IPS-18a (cell line): ENCODE measurements at regions not wholly inside any gene's neighbourhood (a gene's known extent, or its start where the extent isn't known, plus 50 kb on each side); places are given as distances from the start of the nearest gene placed in this dataset.

Source experiments
- H3K27ac ChIP-seq: one replicate; pipeline ENCODE4 v1.5.1; 2013; ENCODE audit warnings: low read length
- H3K27me3 ChIP-seq: one replicate; pipeline ENCODE4 v1.6.1; 2013; ENCODE audit warnings: mild to moderate bottlenecking, low read length; ENCODE audit not compliant: control insufficient read depth, insufficient read depth
- H3K36me3 ChIP-seq: one replicate; pipeline ENCODE4 v1.6.1; 2013; ENCODE audit warnings: low read depth, low read length; ENCODE audit not compliant: control insufficient read depth
- H3K4me1 ChIP-seq: one replicate; pipeline ENCODE4 v1.6.1; 2013; ENCODE audit warnings: low read depth, low read length; ENCODE audit not compliant: control insufficient read depth
- H3K4me3 ChIP-seq: one replicate; pipeline ENCODE4 v1.5.1; 2013; ENCODE audit warnings: low read length
- H3K9ac ChIP-seq: one replicate; pipeline ENCODE4 v1.6.1; 2013; ENCODE audit warnings: mild to moderate bottlenecking, low read length, moderate library complexity
- H3K9me3 ChIP-seq: one replicate; pipeline ENCODE4 v1.6.1; 2013; ENCODE audit warnings: low read depth, low read length; ENCODE audit not compliant: control insufficient read depth

- no peaks in the 10 kb centered on the region for H3K9me3 ChIP-seq
- H3K4me1 ChIP-seq = no peaks in the 10 kb centered on the region
- H3K27me3 ChIP-seq = no peaks in the 10 kb centered on the region
- no peaks in the 10 kb centered on the region for H3K36me3 ChIP-seq
- no peak overlapping the region for H3K27ac ChIP-seq
- H3K4me3 ChIP-seq = no peak overlapping the region
- H3K9ac ChIP-seq = no peak overlapping the region
Observed at GRCh38 chr6:95784019-95784418, 206.7 kb downstream of the MANEA start.

- H3K9ac ChIP-seq = no peak overlapping the region
- no peaks in the 10 kb centered on the region for H3K4me1 ChIP-seq
- no peaks in the 10 kb centered on the region for H3K9me3 ChIP-seq
- H3K4me3 ChIP-seq = no peak overlapping the region
- H3K36me3 ChIP-seq = no peaks in the 10 kb centered on the region
- H3K27me3 ChIP-seq = no peaks in the 10 kb centered on the region
- no peak overlapping the region for H3K27ac ChIP-seq
Observed at GRCh38 chr6:95784869-95785268, 207.5 kb downstream of the MANEA start.

- no peak overlapping the region for H3K27ac ChIP-seq
- no peak overlapping the region for H3K9ac ChIP-seq
- H3K9me3 ChIP-seq = no peaks in the 10 kb centered on the region
- H3K36me3 ChIP-seq = no peaks in the 10 kb centered on the region
- H3K4me3 ChIP-seq = no peak overlapping the region
- no peaks in the 10 kb centered on the region for H3K27me3 ChIP-seq
- H3K4me1 ChIP-seq = no peaks in the 10 kb centered on the region
Observed at GRCh38 chr6:95785785-95786184, 208.4 kb downstream of the MANEA start.

DNA sequence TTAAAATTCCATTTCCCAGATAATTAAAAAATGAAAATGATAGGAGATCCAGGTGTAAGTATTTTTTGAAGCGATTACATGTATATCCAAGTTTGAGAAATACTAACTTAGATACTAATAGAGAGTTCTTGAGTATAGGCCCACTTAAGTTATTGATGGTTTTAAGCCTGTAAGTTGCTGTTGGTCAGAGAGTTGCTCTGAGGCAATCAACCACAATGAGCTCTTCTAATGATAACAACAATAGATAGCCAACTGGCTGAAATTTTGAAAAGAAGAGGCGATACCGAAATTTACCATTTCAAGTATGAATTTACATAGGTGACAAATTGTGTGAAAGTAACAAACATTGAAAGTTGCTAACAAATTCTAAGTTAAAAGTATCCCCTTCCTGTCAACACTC lies 209.5 kb downstream of the MANEA start:
- no peaks in the 10 kb centered on the region for H3K9me3 ChIP-seq
- no peaks in the 10 kb centered on the region for H3K36me3 ChIP-seq
- H3K27me3 ChIP-seq = no peaks in the 10 kb centered on the region
- no peaks in the 10 kb centered on the region for H3K4me1 ChIP-seq
- no peak overlapping the region for H3K9ac ChIP-seq
- no peak overlapping the region for H3K4me3 ChIP-seq
- no peak overlapping the region for H3K27ac ChIP-seq

GRCh38 chr6:95790787-95791186 lies 213.5 kb downstream of the MANEA start:
- H3K9me3 ChIP-seq = no peaks in the 10 kb centered on the region
- no peaks in the 10 kb centered on the region for H3K4me1 ChIP-seq
- H3K27ac ChIP-seq = no peak overlapping the region

DNA sequence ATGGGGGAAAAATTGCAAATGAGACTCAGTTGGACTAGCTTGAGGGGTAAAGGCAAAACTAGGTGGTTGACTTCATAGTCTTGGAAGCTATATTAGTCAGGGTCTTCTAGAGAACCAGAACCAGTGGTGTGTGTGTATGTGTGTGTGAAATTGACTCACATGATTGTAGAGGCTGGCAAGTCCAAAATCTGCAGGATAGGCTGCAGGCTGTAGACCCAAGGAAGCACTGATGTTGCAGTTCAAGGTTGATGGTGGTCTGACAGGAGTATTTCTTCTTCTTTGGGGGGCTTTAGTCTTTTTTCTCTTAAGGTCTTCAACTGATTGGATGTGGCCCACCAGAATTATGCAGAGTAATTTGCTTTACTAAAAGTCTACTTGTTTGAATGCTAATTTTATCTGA lies 217.4 kb downstream of the MANEA start:
- Histone ChIP-seq H3K36me3 (no peaks in the 10 kb centered on the region), H3K27me3 (peaks cover 28% of the 10 kb centered on the region), H3K9me3 (no peaks in the 10 kb centered on the region), H3K4me1 (no peaks in the 10 kb centered on the region), H3K9ac (no peak overlapping the region), H3K27ac (no peak overlapping the region), H3K4me3 (no peak overlapping the region)

More at GRCh38 chr6:95790787-95791186, 213.5 kb downstream of the MANEA start:
- Histone ChIP-seq H3K4me3 (no peak overlapping the region), H3K36me3 (no peaks in the 10 kb centered on the region), H3K9ac (no peak overlapping the region), H3K27me3 (no peaks in the 10 kb centered on the region)

GRCh38 chr6:95795927-95796326 lies 218.6 kb downstream of the MANEA start:
- Histone ChIP-seq H3K27ac (no peak overlapping the region), H3K9ac (no peak overlapping the region), H3K36me3 (no peaks in the 10 kb centered on the region), H3K9me3 (no peaks in the 10 kb centered on the region), H3K4me1 (no peaks in the 10 kb centered on the region), H3K27me3 (peaks cover 40% of the 10 kb centered on the region), H3K4me3 (no peak overlapping the region)

DNA sequence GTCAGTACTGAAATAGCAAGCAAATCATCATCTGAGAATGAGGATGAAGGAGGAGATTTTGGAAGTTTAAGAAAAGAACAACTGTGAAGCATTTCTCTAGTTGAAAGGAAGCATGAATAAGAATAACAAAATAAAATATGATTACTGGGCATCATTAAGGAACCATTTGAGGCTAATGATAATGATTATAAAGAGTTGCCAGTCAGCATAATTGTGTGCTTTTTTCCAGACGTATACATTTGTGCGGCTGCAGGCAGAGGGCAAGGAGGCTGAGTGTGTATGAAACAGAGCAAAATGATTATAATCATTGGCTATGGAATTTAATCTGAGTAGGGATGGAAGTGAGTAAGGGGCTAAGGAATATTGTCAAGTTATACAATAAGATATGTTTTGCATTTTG lies 218.7 kb upstream of the FUT9 start:
- Histone ChIP-seq H3K9me3 (no peaks in the 10 kb centered on the region), H3K27ac (no peak overlapping the region), H3K9ac (no peak overlapping the region), H3K27me3 (peaks cover 51% of the 10 kb centered on the region), H3K36me3 (no peaks in the 10 kb centered on the region), H3K4me3 (no peak overlapping the region), H3K4me1 (peaks cover 7% of the 10 kb centered on the region)

GRCh38 chr6:95802978-95803377 lies 212.8 kb upstream of the FUT9 start:
- Histone ChIP-seq H3K27me3 (peaks cover 96% of the 10 kb centered on the region), H3K4me1 (peaks cover 27% of the 10 kb centered on the region), H3K36me3 (no peaks in the 10 kb centered on the region), H3K27ac (no peak overlapping the region), H3K9ac (no peak overlapping the region), H3K4me3 (peak overlapping the region; percentile 19), H3K9me3 (no peaks in the 10 kb centered on the region)

GRCh38 chr6:95803889-95804288 lies 211.9 kb upstream of the FUT9 start:
- Histone ChIP-seq H3K4me3 (no peak overlapping the region), H3K9me3 (no peaks in the 10 kb centered on the region), H3K36me3 (no peaks in the 10 kb centered on the region), H3K9ac (no peak overlapping the region), H3K27me3 (peaks cover 88% of the 10 kb centered on the region), H3K4me1 (peaks cover 27% of the 10 kb centered on the region), H3K27ac (no peak overlapping the region)

GRCh38 chr6:95804847-95805541 lies 210.8 kb upstream of the FUT9 start:
- peaks cover 77% of the 10 kb centered on the region for H3K27me3 ChIP-seq

DNA sequence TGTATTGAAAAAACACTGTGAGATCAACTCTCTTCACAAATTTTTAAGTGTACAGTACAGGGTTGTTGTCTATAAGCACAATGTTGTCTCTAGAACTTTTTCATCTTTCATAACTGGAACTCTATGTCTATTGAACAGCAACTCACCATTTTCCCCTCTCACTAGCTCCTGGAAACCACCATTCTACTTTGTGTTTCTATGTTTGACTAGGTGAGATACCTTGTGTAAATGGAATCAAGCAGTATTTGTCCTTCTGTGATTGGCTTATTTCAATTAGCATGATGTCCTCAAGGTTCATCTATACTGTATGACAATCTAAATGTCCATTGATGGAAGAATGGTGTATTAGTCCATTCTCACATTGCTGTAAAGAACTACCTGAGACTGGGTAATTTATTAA lies 210.1 kb upstream of the FUT9 start:
- Histone ChIP-seq H3K36me3 (no peaks in the 10 kb centered on the region), H3K27ac (no peak overlapping the region), H3K9me3 (no peaks in the 10 kb centered on the region), H3K4me1 (peaks cover 27% of the 10 kb centered on the region), H3K4me3 (no peak overlapping the region), H3K9ac (no peak overlapping the region), H3K27me3 (peaks cover 70% of the 10 kb centered on the region)

More at GRCh38 chr6:95804847-95805541, 210.8 kb upstream of the FUT9 start:
- no peak overlapping the region for H3K4me3 ChIP-seq
- H3K27ac ChIP-seq = no peak overlapping the region
- no peaks in the 10 kb centered on the region for H3K36me3 ChIP-seq
- H3K4me1 ChIP-seq = peaks cover 27% of the 10 kb centered on the region
- no peaks in the 10 kb centered on the region for H3K9me3 ChIP-seq
- no peak overlapping the region for H3K9ac ChIP-seq
